Gastroesophageal sphincter (tissue), 4 donors: ENCODE measurements at regions not wholly inside any gene's neighbourhood (a gene's known extent, or its start where the extent isn't known, plus 50 kb on each side); places are given as distances from the start of the nearest gene placed in this dataset.

Experiments used
- ATAC-seq: fragments of 150-250 bp; one replicate; pipeline ENCODE4 v1.9.1; 2016; ENCODE audit warnings: mild to moderate bottlenecking, moderate library complexity
- H3K27ac ChIP-seq, 4 donors: fragments of 200-600 bp; sonication (generic) in 3 of 4; 1 replicate in 3 of 4; 2 replicates in 1 of 4; pipeline ENCODE4 v1.5.1; 2016 to 2019
- H3K27me3 ChIP-seq: fragments of 200-600 bp; sonication (generic); one replicate; pipeline ENCODE4 v1.5.1; 2019
- H3K36me3 ChIP-seq, 2 donors: fragments of 200-600 bp; sonication (generic); one replicate each; pipeline ENCODE4 v1.5.1; 2019; ENCODE audit warnings: control low read depth in 1 of 2
- H3K4me1 ChIP-seq, 3 donors: fragments of 200-600 bp; sonication (generic); 1 replicate in 2 of 3; 2 replicates in 1 of 3; pipeline ENCODE4 v1.5.1; 2016 to 2019; ENCODE audit warnings: control low read depth in 2 of 3
- H3K4me3 ChIP-seq, 2 donors: fragments of 200-600 bp; sonication (generic); one replicate each; pipeline ENCODE4 v1.5.1; 2019; ENCODE audit warnings: mild to moderate bottlenecking in 1 of 2, moderate library complexity in 1 of 2
- H3K9me3 ChIP-seq, 3 donors: fragments of 200-600 bp; sonication (generic); one replicate each; pipeline ENCODE4 v1.5.1; 2017 to 2019; ENCODE audit warnings: control low read depth in 2 of 3
- CTCF ChIP-seq, 4 experiments: fragments of 200-600 bp in 2 of 4; fragments of 450-650 bp in 2 of 4; sonication (generic) in 1 of 4; IDR thresholded peaks; one replicate each; pipeline ENCODE4 v1.5.1; 2017 to 2019; ENCODE audit warnings: antibody characterized with exemption in 4 of 4, mild to moderate bottlenecking in 2 of 4, moderate library complexity in 2 of 4
- EP300 ChIP-seq: sonication (generic); formaldehyde crosslinking; IDR thresholded peaks from one replicate; pipeline ENCODE4 v1.6.1; 2017; ENCODE audit warnings: antibody characterized with exemption, mild to moderate bottlenecking
- POLR2A ChIP-seq, 2 donors: fragments of 450-650 bp; IDR thresholded peaks; one replicate each; pipeline ENCODE4 v1.6.1; 2017; ENCODE audit warnings: antibody characterized with exemption in 2 of 2, mild to moderate bottlenecking in 2 of 2, moderate library complexity in 1 of 2
- POLR2AphosphoS5 ChIP-seq: sonication (generic); formaldehyde crosslinking; IDR thresholded peaks from one replicate; pipeline ENCODE4 v1.6.1; 2017; ENCODE audit warnings: antibody characterized with exemption
- WGBS, 2 donors: methylation state at CpG; one replicate each; pipeline ENCODE4 v1.1.5; 2018; ENCODE audit warnings: low coverage in 1 of 2; 5-methylcytosine and 5-hydroxymethylcytosine counted together

- WGBS, 2 donors, result 80 to 95% methylated on average over 4 to 5 of the region's 5 CpGs
- no peak for ATAC-seq
- Histone ChIP-seq H3K27ac (no peak overlapping the region), H3K27me3 (no peaks in the 10 kb centered on the region), H3K4me1 (no peaks in the 10 kb centered on the region), H3K9me3 (no peaks in the 10 kb centered on the region), H3K36me3 (no peaks in the 10 kb centered on the region), H3K4me3 (no peak overlapping the region)
- TF ChIP-seq CTCF (IDR thresholded peaks at IDR 0.05) (no peak), POLR2AphosphoS5 (no peak), EP300 (no peak), POLR2A (IDR thresholded peaks at IDR 0.05) (no peak)
Observed at GRCh38 chr13:37947419-37948140, 78.0 kb upstream of the TRPC4 start.

- Histone ChIP-seq H3K27ac (no peak overlapping the region), H3K36me3 (no peaks in the 10 kb centered on the region), H3K4me1 (no peaks in the 10 kb centered on the region), H3K27me3 (no peaks in the 10 kb centered on the region), H3K4me3 (no peak overlapping the region), H3K9me3 (no peaks in the 10 kb centered on the region)
- TF ChIP-seq CTCF (IDR thresholded peaks at IDR 0.05), result no peak
- no peak for ATAC-seq
- WGBS, 2 donors, result 45 to 57% methylated on average over 4 of the region's 4 CpGs
Observed at GRCh38 chr13:37945651-37946575, 76.3 kb upstream of the TRPC4 start.

- Histone ChIP-seq H3K36me3 (no peaks in the 10 kb centered on the region), H3K4me1 (no peaks in the 10 kb centered on the region), H3K9me3 (no peaks in the 10 kb centered on the region), H3K27me3 (no peaks in the 10 kb centered on the region), H3K4me3 (no peak overlapping the region), H3K27ac (no peak overlapping the region)
- no peak for ATAC-seq
- TF ChIP-seq POLR2AphosphoS5, result no peak
- no peak for TF ChIP-seq EP300
- TF ChIP-seq CTCF (IDR thresholded peaks at IDR 0.05), result no peak
- TF ChIP-seq POLR2A (IDR thresholded peaks at IDR 0.05), result no peak
- 54 to 75% methylated on average over 7 to 8 of the region's 8 CpGs for WGBS, 2 donors
Observed at GRCh38 chr13:37944869-37945442, 75.4 kb upstream of the TRPC4 start.

GRCh38 chr13:37944081-37944868, 74.7 kb upstream of the TRPC4 start:
- Histone ChIP-seq H3K9me3 (no peaks in the 10 kb centered on the region), H3K36me3 (no peaks in the 10 kb centered on the region), H3K4me1 (no peaks in the 10 kb centered on the region), H3K27me3 (no peaks in the 10 kb centered on the region), H3K27ac (no peak overlapping the region), H3K4me3 (no peak overlapping the region)
- 75 to 86% methylated on average over 6 to 10 of the region's 10 CpGs for WGBS, 2 donors
- ATAC-seq, result no peak
- TF ChIP-seq CTCF (IDR thresholded peaks at IDR 0.05), result no peak
- TF ChIP-seq POLR2A (IDR thresholded peaks at IDR 0.05), result no peak
- TF ChIP-seq POLR2AphosphoS5, result no peak
- no peak for TF ChIP-seq EP300
